ENCODE measurements at regions not wholly inside any gene's neighbourhood (a gene's known extent, or its start where the extent isn't known, plus 50 kb on each side); places are given as distances from the start of the nearest gene placed in this dataset.

DNA sequence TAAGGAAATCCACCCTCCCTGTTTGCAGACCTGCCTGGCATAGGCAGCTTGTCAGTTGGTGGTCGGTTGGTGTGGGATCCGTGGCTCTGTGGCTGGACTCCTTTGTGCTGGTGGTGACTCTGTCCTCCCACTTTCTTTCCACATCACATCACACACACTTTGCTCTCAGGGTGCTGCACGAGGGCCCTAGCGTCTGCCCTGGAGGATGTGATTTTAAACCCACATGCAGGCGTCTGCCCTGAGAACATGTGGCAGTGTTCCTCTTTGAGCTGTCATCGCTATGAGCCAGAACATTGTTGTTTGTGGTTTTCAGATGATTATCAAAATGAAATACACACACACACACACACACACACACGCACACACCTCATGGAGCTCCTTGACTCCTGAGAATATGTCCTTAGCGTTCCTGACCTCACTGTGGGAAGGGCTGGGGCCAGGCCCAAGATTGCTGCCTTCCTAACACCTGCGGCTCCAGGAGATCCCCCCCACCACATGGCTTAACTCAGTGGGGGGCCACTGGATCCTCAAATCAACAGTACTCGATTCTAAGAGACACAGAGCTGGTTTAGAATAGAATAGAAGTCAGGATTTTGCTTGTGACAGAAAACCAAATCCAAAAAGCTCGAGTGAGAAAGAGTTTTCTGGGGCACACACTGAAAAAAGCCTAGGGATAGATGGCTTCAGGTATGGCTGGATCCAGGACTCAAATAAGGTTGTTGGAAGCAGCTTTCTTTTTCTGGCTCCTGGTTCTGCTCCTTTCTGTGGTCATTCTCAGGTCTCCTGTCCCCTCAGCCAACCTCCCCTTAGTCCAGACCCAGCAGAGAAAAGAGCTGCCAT is 54.8 kb downstream of the RTP5 start:
- no peak for DNase-seq

- no peak for DNase-seq
Observed at GRCh38 chr2:241924909-241925250, 55.4 kb downstream of the RTP5 start.

GRCh38 chr2:241925277-241925676 is 55.7 kb downstream of the RTP5 start:
- DNase-seq = no peak

DNA sequence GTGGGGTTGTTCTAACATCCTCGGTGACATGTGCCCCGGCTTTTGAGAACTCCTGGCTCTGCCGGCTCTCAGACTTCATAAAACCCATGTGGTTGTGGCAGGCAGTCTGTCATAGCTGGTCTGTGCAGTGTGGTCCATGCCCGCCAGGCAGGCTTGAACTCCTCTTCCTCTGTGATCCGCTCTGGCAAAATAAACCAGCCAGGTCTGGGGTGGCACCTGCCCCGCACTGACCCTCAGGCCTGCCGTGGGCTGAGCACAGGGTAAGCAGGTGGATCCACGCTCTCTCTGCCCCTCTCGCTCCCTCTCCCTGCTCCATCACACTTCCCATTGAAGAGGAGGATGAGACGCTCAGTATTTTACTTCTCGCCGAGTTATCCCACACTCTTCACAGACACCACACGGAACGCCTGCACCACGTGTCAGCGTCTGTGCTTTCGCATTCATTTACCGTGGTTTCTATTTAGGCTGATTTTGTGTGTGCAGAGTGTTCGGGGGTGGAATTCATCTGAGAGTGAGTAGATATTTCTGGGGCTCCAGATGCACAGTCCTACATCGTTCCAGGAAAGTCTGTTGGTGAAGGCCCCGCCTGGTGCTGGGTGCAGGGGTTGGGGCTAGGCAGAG is 56.4 kb downstream of the RTP5 start:
- DNase-seq = no peak

- no peak for DNase-seq
Observed at GRCh38 chr2:241926541-241927311, 57.2 kb downstream of the RTP5 start.

GRCh38 chr2:241929551-241930490 is 60.3 kb downstream of the RTP5 start:
- no peak for DNase-seq

- DNase-seq = no peak
Observed at GRCh38 chr2:241931084-241931975, 61.8 kb downstream of the RTP5 start.

DNA sequence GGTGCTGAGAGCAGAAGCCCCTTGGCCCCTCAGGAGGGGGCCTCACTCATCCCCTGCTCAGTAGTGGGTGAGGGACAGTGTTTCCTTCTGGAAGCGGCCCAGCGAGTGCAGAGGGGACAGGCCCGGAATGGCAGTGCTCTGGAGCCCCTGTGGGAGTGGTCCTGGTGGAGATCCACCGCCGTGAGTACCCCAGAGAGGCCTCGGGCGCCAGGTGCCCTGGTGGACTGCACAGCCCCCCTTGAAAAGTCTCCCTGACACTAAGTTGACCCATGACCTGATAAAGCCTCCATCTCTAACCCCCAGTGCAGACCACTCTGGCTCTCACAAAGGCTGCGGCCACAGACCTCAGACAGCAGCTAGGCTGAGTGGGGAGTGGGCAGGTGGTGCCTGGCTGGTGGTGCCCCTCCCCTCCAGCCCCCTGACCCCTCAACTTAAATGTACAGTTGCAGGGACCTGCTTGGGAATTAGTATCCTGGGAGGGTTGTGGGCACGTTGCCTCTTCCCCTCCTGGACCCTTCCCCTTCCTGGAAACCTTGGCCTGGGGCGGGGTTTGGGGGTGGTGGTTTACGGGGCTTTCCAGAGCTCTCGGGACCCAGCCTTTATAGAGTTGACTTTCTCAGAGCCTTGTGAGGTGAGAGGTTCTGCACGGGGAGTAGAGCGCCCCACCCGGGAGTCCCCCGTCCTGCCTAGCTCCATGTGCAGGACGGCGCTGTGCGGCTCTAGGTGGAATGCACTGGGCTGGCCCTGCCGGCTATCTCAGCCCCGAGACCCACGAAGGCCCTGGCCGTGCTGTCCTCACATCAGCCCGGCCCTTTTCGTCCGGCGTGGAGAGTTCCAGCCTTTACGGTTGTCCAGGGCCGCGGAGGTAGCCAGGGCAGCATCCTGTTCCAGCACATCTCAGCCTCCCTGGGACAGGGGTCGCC is 62.7 kb downstream of the RTP5 start:
- DNase-seq = no peak

DNA sequence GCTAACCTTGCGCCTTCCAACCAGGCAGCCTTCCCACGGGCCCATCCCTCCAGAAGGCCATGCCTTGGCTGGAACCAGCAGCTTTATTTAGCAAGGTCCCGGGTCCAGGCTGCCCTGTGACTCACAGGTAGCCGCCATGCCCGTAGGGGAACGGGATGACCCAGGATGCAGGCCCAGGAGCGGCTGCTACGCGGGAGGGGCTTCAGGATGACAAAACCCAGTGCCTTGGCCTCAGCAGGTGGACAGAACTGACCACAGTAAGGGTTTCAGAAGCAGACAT is 63.3 kb downstream of the RTP5 start:
- no peak for DNase-seq

DNA sequence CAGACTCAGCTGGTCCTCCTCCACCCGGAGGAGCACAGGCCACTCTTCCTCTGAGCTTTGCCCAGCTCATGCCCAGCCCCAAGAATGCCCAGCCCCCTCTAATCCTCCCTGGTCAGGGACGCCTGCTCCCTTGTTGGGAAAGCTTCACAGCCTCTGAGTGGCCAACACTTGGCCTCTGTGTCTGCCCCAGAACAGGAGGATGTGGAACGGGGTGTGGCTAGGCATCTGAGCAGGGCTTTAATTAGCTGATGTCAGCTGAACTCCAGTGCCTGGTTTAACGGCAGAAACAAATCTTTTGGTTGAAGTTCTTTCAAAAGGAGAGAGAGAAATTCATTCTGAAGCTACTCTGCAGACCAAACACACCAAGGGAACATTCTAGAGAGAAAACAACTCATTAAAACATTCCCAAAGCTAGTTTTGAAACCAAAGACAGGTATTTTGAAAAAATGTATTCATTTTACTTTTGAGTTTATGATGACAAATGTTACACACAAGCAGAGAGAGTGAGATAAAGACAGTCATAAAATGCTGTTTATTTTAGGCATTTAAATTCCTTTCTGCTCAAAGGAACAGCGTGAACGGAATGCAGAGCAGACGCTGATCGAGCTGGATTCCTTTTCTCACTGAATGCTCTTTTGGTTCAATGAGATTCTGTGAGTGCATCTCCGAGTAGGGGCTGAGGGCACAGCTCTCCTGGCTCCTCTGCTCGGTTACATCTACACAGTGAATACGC is 63.8 kb downstream of the RTP5 start:
- peak in 1 of 3 donors; percentile 26 for DNase-seq

GRCh38 chr2:241935314-241935713 is 65.8 kb downstream of the RTP5 start:
- peak in 1 of 3 donors; percentile 46 for DNase-seq

DNA sequence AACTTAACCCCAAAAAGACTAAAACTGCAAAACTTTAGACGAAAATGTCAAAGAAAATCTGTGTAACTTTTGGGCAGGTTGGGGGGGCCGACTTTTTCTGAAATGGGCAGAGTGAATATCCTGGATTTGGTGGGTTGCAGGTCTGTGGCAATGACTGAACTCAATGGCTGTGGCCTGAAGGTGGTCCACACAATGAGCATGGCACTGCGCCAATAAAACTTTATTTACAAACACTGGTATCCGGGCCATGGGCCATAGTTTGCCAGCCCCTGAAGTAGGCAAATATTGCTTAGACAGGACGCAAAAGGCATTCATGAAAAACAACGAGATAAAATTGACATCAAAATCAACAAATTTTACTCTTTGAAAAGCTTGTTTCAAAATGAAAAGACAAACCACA is 66.2 kb downstream of the RTP5 start:
- DNase-seq = no peak

GRCh38 chr2:241936457-241937133 is 67.1 kb downstream of the RTP5 start:
- DNase-seq = no peak

- no peak for DNase-seq
Observed at GRCh38 chr2:241937297-241937696, 67.8 kb downstream of the RTP5 start.

DNA sequence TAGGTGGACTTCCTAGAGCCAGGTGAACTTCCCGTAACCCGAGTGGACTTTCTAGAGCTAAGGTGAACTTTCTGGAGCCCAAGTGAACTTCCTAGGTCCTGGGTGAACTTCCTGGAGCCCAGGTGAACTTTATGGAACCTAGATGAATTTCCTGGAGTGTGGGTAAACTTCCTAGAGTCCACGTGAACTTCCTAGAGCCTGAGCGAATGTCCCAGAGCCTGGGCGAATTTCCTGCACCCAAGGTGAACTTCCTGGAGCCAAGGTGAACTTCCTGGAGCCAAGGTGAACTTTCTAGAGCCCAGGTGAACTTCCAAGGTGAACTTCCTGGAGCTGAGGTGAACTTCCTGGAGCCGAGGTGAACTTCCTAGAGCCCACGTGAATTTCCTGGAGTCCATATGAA is 70.0 kb downstream of the RTP5 start:
- no peak for DNase-seq

DNA sequence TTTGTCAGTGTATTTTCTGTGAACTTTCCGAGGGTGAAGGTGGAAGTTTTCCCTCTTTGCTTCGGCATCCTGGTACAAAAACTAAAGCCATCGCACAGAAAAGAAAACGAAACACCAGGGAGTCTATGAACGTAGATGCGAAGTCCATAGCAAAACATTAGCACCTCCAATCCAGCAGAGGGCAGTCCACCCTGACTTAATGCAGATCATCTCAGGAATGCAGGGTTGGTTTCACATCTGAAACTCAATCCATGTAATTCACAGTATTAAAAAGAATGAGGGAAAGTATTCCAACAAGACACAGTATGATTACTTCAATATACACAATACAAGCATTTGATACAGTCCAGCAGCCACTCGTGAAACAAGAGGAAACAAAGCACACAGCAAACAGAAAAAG is 70.8 kb downstream of the RTP5 start:
- DNase-seq = no peak

- DNase-seq = peak in 2 of 3 donors; percentile 20 to 62
Observed at GRCh38 chr2:241941691-241942301, 72.3 kb downstream of the RTP5 start.

All from muscle of back (tissue), 3 donors.